ENCODE measurements at regions not wholly inside any gene's neighbourhood (a gene's known extent, or its start where the extent isn't known, plus 50 kb on each side); places are given as distances from the start of the nearest gene placed in this dataset.
"Not testable (repeated sequence)": the region's sequence is repeated elsewhere in the genome, so short reads cannot be mapped to it uniquely, and the experiment has no call there.

- TF ChIP-seq CTCF (IDR thresholded peaks at IDR 0.05); POLR2A (IDR thresholded peaks at IDR 0.05; ENCODE audit: low read length); RAD21 (conservative IDR thresholded peaks at IDR 0.05 in 1 of 2, IDR thresholded peaks at IDR 0.05 in 1 of 2); ESRRA (IDR thresholded peaks at IDR 0.05; ENCODE audit: borderline replicate concordance, low read length); HOXB5 (CRISPR knock-in tag; IDR thresholded peaks at IDR 0.05); BHLHE40 (IDR thresholded peaks at IDR 0.05; ENCODE audit: low read depth, low read length); SMC3 (IDR thresholded peaks at IDR 0.05); RCOR1 (IDR thresholded peaks at IDR 0.05; ENCODE audit: low read depth, low read length); REST (IDR thresholded peaks at IDR 0.05); HDAC2 (IDR thresholded peaks at IDR 0.05); RFX5 (IDR thresholded peaks at IDR 0.05); HOXA7 (CRISPR knock-in tag; IDR thresholded peaks at IDR 0.05); JUN (IDR thresholded peaks at IDR 0.05): not testable (repeated sequence)
These were observed 105.3 kb downstream of the POTEM start for GRCh38 chr14:19072518-19072917.

Data from A549 (cell line).